B cell (primary cell): ENCODE measurements at regions not wholly inside any gene's neighbourhood (a gene's known extent, or its start where the extent isn't known, plus 50 kb on each side); places are given as distances from the start of the nearest gene placed in this dataset.

Experiments used
- EZH2 ChIP-seq: IDR thresholded peaks from 2 replicates; pipeline ENCODE4 v1.6.1; 2012; ENCODE audit warnings: borderline replicate concordance, low read depth, mild to moderate bottlenecking, moderate library complexity, low read length; ENCODE audit not compliant: insufficient read depth, poor library complexity, severe bottlenecking
- TF ChIP-seq, protein P1 (sequence below): fragments of 200-600 bp; IDR thresholded peaks from one replicate; pipeline ENCODE4 v1.8.0; 2022; ENCODE audit warnings: antibody characterized with exemption, mild to moderate bottlenecking

DNA sequence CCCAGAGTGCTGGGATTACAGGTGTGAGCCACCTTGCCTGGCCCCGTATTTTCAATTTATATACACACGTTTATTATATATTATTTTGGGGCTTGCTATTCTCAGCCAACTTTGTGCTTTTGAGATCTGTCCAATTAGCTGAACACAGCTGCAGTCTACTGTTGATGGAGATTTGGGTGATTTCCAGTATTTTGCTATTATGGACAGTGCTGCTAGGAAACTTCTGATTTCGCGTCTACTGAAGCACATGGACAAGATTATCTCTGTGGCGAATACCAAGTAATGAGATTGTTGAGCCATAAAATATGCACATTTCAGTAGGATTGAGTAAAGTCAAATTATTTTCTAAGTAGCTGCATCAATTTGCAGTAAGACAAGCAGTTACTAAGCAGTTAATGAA, 1731.2 kb upstream of the CDH6 start:
- TF ChIP-seq, protein P1, sequence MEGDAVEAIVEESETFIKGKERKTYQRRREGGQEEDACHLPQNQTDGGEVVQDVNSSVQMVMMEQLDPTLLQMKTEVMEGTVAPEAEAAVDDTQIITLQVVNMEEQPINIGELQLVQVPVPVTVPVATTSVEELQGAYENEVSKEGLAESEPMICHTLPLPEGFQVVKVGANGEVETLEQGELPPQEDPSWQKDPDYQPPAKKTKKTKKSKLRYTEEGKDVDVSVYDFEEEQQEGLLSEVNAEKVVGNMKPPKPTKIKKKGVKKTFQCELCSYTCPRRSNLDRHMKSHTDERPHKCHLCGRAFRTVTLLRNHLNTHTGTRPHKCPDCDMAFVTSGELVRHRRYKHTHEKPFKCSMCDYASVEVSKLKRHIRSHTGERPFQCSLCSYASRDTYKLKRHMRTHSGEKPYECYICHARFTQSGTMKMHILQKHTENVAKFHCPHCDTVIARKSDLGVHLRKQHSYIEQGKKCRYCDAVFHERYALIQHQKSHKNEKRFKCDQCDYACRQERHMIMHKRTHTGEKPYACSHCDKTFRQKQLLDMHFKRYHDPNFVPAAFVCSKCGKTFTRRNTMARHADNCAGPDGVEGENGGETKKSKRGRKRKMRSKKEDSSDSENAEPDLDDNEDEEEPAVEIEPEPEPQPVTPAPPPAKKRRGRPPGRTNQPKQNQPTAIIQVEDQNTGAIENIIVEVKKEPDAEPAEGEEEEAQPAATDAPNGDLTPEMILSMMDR, result no peak
- no peak for TF ChIP-seq EZH2
